BE2C (cell line): ENCODE measurements at regions not wholly inside any gene's neighbourhood (a gene's known extent, or its start where the extent isn't known, plus 50 kb on each side); places are given as distances from the start of the nearest gene placed in this dataset.

ENCODE experiments used
- DNase-seq: peaks from one replicate; pipeline ENCODE4 v3.0.0-alpha.2; 2020
- H3K27me3 ChIP-seq: fragments of 250-450 bp; sonication (Bioruptor Pico); 2 replicates; pipeline ENCODE4 v1.5.1; 2020; ENCODE audit warnings: mild to moderate bottlenecking
- H3K36me3 ChIP-seq: fragments of 250-450 bp; sonication (Bioruptor Pico); 2 replicates; pipeline ENCODE4 v1.5.1; 2020; ENCODE audit warnings: mild to moderate bottlenecking
- H3K4me1 ChIP-seq: fragments of 250-450 bp; sonication (Bioruptor Pico); 2 replicates; pipeline ENCODE4 v1.5.1; 2020
- H3K4me3 ChIP-seq: 2 replicates; pipeline ENCODE4 v1.5.1; 2011; ENCODE audit warnings: low read depth, low read length
- H3K9me3 ChIP-seq: fragments of 250-450 bp; sonication (Bioruptor Pico); 2 replicates; pipeline ENCODE4 v1.5.1; 2020
- CTCF ChIP-seq: IDR thresholded peaks from 2 replicates; pipeline ENCODE4 v1.5.1; 2012; ENCODE audit warnings: mild to moderate bottlenecking, low read depth, low read length

GRCh38 chr2:195482010-195482409 is 175.0 kb upstream of the SLC39A10 start:
- Histone ChIP-seq H3K9me3 (no peaks in the 10 kb centered on the region), H3K36me3 (no peaks in the 10 kb centered on the region), H3K4me3 (no peak overlapping the region), H3K27me3 (no peaks in the 10 kb centered on the region), H3K4me1 (peaks cover 5% of the 10 kb centered on the region)
- no peak for TF ChIP-seq CTCF
- DNase-seq, result no peak

- DNase-seq, result no peak
- Histone ChIP-seq H3K4me1 (no peaks in the 10 kb centered on the region; the same call in 1 of the 2 replicates), H3K9me3 (no peaks in the 10 kb centered on the region)
These were observed 176.9 kb upstream of the SLC39A10 start for GRCh38 chr2:195480121-195480520.

GRCh38 chr2:195479407-195479806 is 177.6 kb upstream of the SLC39A10 start:
- Histone ChIP-seq H3K27me3 (no peaks in the 10 kb centered on the region), H3K4me1 (no peaks in the 10 kb centered on the region; the same call in 1 of the 2 replicates), H3K36me3 (no peaks in the 10 kb centered on the region), H3K9me3 (no peaks in the 10 kb centered on the region), H3K4me3 (no peak overlapping the region)
- DNase-seq, result no peak
- TF ChIP-seq CTCF, result no peak

More at GRCh38 chr2:195480121-195480520, 176.9 kb upstream of the SLC39A10 start:
- H3K27me3 ChIP-seq, result no peaks in the 10 kb centered on the region
- no peak for TF ChIP-seq CTCF
- no peaks in the 10 kb centered on the region for H3K36me3 ChIP-seq
- H3K4me3 ChIP-seq, result no peak overlapping the region

GRCh38 chr2:195477996-195478382 is 179.0 kb upstream of the SLC39A10 start:
- Histone ChIP-seq H3K27me3 (no peaks in the 10 kb centered on the region), H3K4me1 (no peaks in the 10 kb centered on the region; the same call in 1 of the 2 replicates), H3K4me3 (no peak overlapping the region), H3K9me3 (no peaks in the 10 kb centered on the region), H3K36me3 (no peaks in the 10 kb centered on the region)
- TF ChIP-seq CTCF, result no peak
- no peak for DNase-seq

GRCh38 chr2:195477248-195477995 is 179.6 kb upstream of the SLC39A10 start:
- Histone ChIP-seq H3K4me1 (no peaks in the 10 kb centered on the region; the same call in 1 of the 2 replicates), H3K4me3 (no peak overlapping the region), H3K36me3 (no peaks in the 10 kb centered on the region), H3K27me3 (no peaks in the 10 kb centered on the region), H3K9me3 (no peaks in the 10 kb centered on the region)
- no peak for DNase-seq
- no peak for TF ChIP-seq CTCF

- no peak for DNase-seq
- Histone ChIP-seq H3K4me3 (no peak overlapping the region), H3K36me3 (no peaks in the 10 kb centered on the region), H3K9me3 (no peaks in the 10 kb centered on the region), H3K4me1 (no peaks in the 10 kb centered on the region), H3K27me3 (no peaks in the 10 kb centered on the region)
- no peak for TF ChIP-seq CTCF
These were observed 181.7 kb upstream of the SLC39A10 start for GRCh38 chr2:195475336-195475735.
